HL-60 (cell line): ENCODE measurements at regions not wholly inside any gene's neighbourhood (a gene's known extent, or its start where the extent isn't known, plus 50 kb on each side); places are given as distances from the start of the nearest gene placed in this dataset.

Experiments
- DNase-seq, 2 experiments: peaks; one replicate each; pipeline ENCODE4 v3.0.0-alpha.2; 2010 to 2020; ENCODE audit warnings: low read depth in 1 of 2, low spot score in 1 of 2
- H3K27ac ChIP-seq: fragments of 250-450 bp; sonication (Bioruptor Pico); replicated peaks from 2 replicates; pipeline ENCODE4 v1.5.1; 2020; ENCODE audit warnings: mild to moderate bottlenecking, moderate library complexity
- H3K27me3 ChIP-seq: fragments of 250-450 bp; sonication (Bioruptor Pico); 2 replicates; pipeline ENCODE4 v1.5.1; 2021; ENCODE audit warnings: mild to moderate bottlenecking, moderate library complexity; ENCODE audit not compliant: insufficient read depth, poor library complexity, severe bottlenecking
- H3K4me3 ChIP-seq: replicated peaks from 2 replicates; pipeline ENCODE4 v1.5.1; 2011; ENCODE audit warnings: mild to moderate bottlenecking, control low read depth, low read length; ENCODE audit not compliant: insufficient read depth
- GABPA ChIP-seq: IDR thresholded peaks from 2 replicates; pipeline ENCODE4 v1.6.1; 2012; ENCODE audit warnings: low read depth
- POLR2AphosphoS5 ChIP-seq: IDR thresholded peaks from 2 replicates; pipeline ENCODE4 v1.6.1; 2012; ENCODE audit warnings: low read depth
- SPI1 ChIP-seq: IDR thresholded peaks from 2 replicates; pipeline ENCODE4 v1.6.1; 2012; ENCODE audit warnings: low read depth, mild to moderate bottlenecking, borderline replicate concordance
- TF ChIP-seq, protein P1 (sequence below): IDR thresholded peaks from one replicate; pipeline ENCODE4 v1.5.1; 2011; ENCODE audit warnings: low read length, control low read depth, inconsistent platforms; ENCODE audit not compliant: insufficient read depth
- TF ChIP-seq, protein P2 (sequence below): IDR thresholded peaks from 2 replicates; pipeline ENCODE4 v1.6.1; 2012; ENCODE audit warnings: low read depth; ENCODE audit not compliant: insufficient replicate concordance

DNA sequence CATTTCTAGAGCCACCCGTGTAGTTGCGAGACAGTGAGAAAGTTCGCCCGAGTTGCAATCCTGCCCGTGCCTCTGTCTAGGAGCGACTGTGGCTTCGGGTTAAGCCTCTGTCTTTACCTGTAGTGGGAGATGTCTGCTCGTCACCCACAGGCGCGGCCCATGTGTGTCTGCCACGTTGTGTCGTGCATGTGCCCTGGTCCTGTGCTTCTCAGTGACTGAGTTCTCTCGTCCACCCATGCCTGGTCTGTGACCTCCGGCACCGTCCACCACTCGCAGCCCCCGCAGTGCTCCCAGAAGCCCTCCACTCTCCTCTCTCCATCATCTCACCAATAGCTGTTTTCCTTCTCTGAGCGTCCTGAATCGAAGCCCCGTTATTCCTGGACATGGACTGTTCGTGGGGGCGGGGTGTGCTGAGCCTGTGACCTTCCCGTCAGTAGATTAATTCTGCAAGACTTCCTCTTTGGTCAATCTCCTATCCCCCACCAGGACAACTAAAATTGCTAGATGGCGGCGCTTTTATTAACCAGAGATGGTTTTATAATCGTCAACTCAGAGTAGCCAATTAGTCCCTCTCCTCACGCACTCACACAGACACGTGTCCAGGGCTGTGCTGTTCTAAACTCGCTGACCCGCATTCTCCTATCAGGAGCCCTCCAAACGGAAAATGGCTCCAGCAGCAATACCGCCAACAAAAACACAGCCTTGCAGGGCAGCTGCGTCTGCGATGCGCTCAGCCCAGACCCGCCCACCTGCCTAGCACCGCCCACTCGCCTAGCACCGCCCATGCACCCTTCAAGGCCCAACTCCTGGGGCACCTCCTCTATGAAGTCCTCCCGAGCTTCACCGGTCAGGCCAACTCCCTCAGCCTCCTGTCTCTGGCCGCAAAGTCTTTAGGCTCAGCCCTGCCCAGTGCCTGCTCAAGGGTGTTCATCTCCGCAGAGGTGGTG is 119.4 kb downstream of the TWIST2 start:
- no peak overlapping the region for H3K27ac ChIP-seq
- DNase-seq, result no peak
- TF ChIP-seq POLR2AphosphoS5 (no peak), SPI1 (no peak), GABPA (no peak)
- TF ChIP-seq, protein P1, sequence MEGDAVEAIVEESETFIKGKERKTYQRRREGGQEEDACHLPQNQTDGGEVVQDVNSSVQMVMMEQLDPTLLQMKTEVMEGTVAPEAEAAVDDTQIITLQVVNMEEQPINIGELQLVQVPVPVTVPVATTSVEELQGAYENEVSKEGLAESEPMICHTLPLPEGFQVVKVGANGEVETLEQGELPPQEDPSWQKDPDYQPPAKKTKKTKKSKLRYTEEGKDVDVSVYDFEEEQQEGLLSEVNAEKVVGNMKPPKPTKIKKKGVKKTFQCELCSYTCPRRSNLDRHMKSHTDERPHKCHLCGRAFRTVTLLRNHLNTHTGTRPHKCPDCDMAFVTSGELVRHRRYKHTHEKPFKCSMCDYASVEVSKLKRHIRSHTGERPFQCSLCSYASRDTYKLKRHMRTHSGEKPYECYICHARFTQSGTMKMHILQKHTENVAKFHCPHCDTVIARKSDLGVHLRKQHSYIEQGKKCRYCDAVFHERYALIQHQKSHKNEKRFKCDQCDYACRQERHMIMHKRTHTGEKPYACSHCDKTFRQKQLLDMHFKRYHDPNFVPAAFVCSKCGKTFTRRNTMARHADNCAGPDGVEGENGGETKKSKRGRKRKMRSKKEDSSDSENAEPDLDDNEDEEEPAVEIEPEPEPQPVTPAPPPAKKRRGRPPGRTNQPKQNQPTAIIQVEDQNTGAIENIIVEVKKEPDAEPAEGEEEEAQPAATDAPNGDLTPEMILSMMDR, result no peak
- TF ChIP-seq, protein P2, sequence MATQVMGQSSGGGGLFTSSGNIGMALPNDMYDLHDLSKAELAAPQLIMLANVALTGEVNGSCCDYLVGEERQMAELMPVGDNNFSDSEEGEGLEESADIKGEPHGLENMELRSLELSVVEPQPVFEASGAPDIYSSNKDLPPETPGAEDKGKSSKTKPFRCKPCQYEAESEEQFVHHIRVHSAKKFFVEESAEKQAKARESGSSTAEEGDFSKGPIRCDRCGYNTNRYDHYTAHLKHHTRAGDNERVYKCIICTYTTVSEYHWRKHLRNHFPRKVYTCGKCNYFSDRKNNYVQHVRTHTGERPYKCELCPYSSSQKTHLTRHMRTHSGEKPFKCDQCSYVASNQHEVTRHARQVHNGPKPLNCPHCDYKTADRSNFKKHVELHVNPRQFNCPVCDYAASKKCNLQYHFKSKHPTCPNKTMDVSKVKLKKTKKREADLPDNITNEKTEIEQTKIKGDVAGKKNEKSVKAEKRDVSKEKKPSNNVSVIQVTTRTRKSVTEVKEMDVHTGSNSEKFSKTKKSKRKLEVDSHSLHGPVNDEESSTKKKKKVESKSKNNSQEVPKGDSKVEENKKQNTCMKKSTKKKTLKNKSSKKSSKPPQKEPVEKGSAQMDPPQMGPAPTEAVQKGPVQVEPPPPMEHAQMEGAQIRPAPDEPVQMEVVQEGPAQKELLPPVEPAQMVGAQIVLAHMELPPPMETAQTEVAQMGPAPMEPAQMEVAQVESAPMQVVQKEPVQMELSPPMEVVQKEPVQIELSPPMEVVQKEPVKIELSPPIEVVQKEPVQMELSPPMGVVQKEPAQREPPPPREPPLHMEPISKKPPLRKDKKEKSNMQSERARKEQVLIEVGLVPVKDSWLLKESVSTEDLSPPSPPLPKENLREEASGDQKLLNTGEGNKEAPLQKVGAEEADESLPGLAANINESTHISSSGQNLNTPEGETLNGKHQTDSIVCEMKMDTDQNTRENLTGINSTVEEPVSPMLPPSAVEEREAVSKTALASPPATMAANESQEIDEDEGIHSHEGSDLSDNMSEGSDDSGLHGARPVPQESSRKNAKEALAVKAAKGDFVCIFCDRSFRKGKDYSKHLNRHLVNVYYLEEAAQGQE, result no peak
- no peak overlapping the region for H3K4me3 ChIP-seq
- no peaks in the 10 kb centered on the region for H3K27me3 ChIP-seq

DNA sequence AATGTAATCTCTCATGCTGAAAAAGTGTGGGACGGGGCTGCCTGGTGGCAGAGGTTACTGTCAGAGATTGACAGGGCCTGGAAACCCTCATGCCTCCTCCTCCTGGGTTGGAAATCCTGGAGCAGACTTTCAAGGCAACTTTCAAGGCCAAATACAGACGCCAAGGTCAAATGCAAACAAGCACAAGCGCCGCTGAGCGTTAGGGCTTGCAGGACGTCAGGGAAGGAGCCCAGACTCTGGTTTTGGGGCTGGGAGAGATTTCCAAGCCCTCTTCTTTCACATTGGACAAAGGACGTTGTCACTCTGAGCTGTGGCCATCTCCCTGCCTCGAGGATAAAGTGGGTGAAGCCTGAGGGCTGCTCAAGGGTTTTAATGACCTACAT is 120.1 kb downstream of the TWIST2 start:
- H3K27ac ChIP-seq, result no peak overlapping the region
- TF ChIP-seq, protein P2, result no peak
- no peak for TF ChIP-seq GABPA
- TF ChIP-seq SPI1, result no peak
- no peak for TF ChIP-seq POLR2AphosphoS5
- TF ChIP-seq, protein P1, result no peak

DNA sequence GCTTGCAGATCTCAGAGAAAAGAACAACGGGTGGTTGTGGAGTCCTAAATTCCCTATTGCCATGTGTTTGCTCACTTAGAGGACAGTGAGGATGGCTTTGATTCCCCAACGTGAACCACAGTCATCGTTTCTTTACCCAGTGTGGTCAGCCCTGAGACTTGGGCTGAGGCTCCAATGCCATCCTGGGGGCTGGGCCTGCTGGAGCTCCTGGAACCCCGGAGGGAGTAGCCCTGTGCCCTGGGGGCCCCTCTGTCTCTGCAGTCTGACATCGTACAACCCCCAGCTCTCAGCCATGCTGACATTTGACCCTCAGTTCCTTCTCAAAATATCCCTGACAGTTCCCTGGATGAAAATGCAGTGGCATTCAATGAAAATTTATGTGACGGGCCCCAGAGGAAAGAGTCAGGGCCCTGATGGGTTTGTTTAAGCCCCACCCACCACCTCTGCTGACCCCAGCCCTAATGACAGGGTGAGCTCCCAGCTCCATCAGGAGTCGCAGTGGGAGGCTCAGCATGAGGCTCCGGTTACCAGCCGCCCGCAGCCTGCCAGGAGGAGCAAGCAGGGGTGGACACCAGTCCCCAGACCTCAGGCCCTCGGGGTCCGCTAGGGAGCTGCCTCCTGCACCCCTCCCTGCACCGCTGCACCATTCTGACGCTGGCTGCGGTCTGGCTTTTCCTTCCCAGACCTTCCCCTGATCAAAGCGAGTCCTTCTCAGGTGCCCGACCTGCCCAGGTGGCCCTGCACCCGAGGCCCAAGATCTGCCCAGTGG is 120.9 kb downstream of the TWIST2 start:
- H3K27ac ChIP-seq, result no peak overlapping the region
- DNase-seq, result no peak
- H3K4me3 ChIP-seq, result no peak overlapping the region
- H3K27me3 ChIP-seq, result no peaks in the 10 kb centered on the region
- TF ChIP-seq GABPA (no peak), SPI1 (no peak), POLR2AphosphoS5 (no peak)
- TF ChIP-seq, protein P2, result no peak
- TF ChIP-seq, protein P1, result no peak

More for the DNA sequence above, 120.1 kb downstream of the TWIST2 start:
- Histone ChIP-seq H3K4me3 (no peak overlapping the region), H3K27me3 (no peaks in the 10 kb centered on the region)
- DNase-seq, result no peak
